GM19035 (cell line): ENCODE measurements at regions not wholly inside any gene's neighbourhood (a gene's known extent, or its start where the extent isn't known, plus 50 kb on each side); places are given as distances from the start of the nearest gene placed in this dataset.
"Not testable (repeated sequence)": the region's sequence is repeated elsewhere in the genome, so short reads cannot be mapped to it uniquely, and the experiment has no call there.

Experiments
- ATAC-seq: cut with Tn5 transposase; IDR thresholded peaks from one replicate; pipeline ENCODE4 v1.9.1; 2021; ENCODE audit not compliant: unreplicated experiment

DNA sequence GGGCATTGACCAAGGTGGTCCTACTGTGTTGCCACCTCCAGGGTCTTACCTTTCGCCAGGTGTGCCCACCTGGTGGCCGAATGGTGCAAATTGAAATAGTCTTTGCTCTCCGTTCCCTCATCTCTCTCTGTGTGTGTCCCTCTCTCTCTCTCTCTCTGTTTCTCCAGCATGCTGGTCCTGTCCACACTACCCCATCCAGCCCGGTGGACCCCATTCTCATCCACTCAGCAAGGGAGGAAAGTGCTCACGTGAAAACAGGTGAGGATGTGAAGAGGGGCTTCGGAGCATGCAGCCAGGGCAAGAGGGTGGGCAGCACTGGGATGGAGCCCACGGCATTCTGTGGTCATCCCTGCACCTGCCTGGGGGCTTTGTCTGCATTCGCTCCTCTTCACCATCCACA is 150.1 kb downstream of the CRLF2 start:
- ATAC-seq: no peak

DNA sequence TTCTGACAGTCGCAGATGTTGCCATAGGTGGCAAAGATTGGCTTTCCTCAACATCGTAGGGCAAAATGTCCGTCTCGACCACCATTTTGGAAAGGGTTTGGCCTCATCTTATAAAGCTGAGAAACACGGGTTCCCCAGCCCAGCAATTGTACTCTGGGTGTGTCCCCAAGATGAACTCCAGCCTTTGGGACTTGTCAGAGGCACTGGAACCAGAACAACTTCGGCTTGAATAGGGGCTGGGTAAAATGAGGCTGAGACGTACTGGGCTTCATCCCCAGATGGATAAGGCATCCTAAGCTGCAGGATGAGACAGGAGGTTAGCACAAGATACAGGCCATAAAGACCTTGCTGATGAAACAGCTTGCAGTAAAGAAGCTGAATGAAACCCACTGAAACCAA is 151.9 kb downstream of the CRLF2 start:
- ATAC-seq: no peak

DNA sequence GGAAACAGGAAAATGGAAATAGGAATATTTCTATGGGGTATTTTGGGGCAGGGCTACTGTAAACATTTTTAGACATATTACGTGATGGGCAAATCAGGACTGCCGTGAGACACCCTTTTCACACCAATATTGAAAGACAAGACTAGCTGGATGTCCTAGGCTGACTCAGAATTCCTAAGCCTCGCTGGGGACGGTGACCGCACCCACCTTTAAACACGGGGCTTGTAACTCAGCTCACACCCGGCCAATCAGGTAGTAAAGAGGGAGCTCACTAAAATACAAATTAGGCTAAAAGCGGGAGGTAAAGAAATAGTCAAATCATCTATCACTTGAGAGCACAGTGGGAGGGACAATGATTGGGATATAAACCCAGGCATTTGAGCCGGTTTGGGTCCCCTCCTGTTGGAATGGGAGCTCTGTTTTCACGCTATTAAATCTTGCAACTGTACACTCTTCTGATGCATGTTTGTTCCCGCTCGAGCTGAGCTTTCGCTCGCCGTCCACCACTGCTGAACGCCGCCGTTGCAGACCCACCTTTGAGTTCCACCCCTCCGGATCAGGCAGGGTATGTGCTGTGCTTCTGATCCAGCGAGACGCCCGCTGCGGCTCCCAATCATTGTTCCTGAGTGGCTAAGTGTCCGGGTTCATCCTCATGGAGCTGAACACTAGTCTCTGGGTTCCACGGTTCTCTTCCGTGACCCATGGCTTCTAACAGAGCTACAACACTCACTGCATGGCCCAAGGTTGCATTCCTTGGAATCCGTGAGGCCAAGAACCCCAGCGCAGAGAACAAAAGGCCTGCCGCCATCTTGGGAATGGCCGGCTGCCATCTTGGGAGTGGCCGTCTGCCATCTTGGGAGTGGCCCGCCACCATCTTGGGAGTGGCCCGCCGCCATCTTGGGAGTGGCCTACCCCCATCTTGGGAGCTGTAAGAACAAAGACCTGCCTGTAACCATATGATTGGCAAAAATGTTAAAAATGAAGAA is 152.6 kb downstream of the CRLF2 start:
- ATAC-seq: no peak

DNA sequence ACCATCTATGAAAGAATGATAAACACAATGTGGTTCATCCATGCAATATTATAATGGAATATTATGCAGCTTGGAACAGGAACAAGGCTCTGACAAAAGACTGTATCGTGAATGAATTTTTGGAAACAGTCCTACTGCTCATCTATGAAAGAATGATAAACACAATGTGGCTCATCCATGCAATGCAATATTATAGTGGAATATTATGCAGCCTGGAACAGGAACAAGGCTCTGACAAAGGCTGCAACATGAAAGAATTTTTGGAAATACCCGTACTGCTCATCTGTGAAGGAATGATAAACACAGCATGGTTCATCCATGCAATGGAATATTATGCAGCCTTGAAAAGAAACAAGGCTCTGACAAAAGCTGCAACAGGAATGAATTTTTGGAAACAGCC is 158.8 kb downstream of the CRLF2 start:
- ATAC-seq: not testable (repeated sequence)

DNA sequence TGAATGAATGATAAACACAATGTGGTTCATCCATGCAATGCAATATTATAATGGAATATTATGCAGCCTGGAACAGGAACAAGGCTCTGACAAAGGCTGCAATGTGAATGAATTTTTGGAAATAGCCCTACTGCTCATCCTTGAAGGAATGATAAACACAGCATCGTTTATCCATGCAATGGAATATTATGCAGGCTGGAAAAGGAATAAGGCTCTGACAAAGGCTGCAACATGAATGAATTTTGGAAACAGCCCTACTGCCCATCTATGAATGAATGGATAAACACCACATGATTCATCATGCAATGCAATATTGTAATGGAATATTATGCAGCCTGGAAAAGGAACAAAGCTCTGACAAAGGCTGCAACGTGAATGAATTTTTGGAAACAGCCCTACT is 159.4 kb downstream of the CRLF2 start:
- ATAC-seq: no peak

DNA sequence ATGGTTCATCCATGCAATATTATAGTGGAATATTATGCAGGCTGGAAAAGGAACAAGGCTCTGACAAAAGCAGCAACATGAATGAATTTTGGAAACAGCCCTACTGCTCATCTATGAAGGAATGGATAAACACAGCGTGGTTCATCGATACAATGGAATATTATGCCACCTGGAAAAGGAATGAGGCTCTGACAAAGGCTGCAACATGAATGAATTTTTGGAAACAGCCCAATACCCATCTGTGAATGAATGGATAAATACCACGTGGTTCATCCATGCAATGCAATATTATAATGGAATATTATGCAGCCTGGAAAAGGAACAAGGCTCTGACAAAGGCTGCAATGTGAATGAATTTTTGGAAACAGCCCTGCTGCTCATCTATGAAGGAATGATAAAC is 160.4 kb downstream of the CRLF2 start:
- no peak for ATAC-seq

DNA sequence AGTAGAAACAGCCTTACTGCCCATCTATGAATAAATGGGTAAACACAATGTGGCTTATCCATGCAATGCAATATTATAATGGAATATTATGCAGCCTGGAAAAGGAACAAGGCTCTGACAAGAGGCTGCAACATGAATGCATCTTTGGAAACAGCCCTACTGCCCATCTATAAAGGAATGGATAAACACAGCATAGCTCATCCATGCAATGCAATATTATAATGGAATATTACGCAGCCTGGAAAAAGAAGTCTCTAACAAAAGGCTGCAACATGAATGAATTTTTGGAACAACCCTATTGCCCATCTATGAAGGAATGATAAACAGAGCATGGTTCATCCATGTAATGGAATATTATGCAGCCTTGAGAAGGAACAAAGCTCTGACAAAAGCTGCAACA is 161.0 kb downstream of the CRLF2 start:
- no peak for ATAC-seq

DNA sequence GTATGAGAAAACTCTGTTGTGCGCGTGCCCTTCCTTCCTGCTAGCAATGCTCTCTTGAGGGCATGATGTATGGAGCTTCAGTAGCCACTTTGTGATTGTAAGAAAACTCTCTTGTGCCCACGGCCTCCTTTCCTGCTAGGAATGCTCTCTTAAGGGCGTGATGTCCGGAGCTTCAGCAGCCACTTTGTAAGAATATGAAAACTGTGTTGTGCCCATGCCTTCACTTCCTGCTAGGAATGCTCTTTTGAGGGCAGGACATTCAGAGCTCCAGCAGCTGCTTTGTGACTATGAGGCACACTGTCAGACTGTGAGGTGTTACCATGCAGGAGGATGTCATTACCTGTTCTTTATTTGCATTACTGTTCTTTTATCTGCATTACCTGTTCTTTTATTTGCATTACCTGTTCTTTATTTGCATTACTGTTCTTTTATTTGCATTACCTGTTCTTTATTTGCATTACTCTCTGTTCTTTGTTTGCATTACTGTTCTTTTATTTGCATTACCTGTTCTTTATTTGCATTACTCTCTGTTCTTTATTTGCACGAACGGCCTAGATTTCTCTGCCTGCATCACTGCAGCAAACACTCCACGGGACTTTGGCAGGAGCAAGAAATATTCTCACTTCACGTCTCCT is 166.7 kb downstream of the CRLF2 start:
- ATAC-seq: no peak

DNA sequence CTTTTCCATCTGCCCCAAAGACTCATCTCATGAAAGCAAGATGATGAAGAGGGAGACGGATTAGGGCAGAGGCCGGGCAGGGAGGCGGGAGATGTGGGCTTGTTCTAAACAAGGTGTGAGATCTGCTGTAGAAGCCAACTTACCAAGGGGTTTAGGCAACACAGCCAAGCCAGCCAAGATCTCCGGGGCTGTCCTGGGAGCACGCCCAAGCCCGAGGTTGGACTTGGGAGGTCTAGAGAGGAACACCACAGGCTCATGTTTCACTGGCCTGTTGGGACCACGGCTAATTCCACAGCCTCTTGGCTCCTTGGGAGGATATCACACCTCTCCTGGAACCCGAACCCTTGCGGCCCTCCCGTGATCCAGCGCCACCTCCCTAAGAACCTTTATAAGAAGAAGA is 171.4 kb downstream of the CRLF2 start:
- no peak for ATAC-seq

DNA sequence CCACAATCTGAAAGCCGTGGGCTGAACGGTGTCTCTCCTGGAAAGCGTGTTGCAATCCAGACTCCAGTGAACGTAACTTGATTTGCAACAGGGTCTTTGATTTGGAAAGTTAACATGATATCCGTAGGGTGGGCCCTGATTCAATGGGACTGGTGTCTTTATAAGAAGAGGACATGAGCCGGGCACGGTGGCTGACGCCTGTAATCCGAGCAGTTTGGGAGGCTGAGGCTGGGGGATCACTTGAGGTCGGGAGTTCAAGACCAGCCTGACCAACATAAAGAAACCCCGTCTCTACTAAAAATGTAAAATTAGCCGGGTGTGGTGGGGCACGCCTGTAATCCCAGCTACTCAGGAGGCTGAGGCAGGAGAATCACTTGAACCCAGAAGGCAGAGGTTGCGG is 176.5 kb downstream of the CRLF2 start:
- not testable (repeated sequence) for ATAC-seq

DNA sequence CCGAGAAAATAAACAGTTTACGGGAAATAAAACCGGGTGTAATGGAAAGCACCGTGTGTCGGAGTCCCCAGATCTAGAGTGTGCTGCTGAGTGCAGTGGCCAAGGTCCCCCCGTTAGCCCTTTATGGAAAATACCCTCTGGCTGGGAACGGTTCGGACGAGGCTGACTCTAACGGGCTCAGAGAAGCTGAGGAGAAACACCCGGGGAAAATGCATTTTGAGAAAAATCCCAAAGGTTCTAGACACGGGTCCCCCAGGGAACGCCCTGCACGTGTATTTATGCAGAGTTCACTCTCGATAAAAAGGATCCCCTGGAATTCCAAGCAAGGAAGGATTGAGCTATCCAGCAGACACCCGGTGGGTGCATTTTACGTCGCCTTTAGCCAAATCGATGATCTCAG is 177.2 kb downstream of the CRLF2 start:
- ATAC-seq: no peak

DNA sequence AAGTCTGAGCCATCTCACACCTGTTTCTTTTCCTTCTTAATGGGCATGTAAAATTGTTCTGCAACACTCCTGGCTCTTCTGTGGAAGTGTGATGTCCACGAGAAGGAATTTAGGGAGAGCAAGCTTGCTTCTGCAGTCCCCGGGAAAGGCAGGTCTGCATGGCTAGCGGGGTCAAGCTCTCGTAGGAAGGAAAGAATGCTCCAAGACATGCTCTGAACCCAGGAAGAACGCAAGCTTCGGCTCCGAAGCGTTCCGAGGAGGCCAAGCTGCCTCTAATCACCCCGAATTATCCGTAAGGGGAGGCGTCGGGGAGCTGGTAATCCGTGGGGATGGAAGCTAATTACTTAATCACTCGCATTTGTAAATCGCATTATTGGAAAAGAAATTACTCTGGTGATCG is 177.7 kb downstream of the CRLF2 start:
- no peak for ATAC-seq

DNA sequence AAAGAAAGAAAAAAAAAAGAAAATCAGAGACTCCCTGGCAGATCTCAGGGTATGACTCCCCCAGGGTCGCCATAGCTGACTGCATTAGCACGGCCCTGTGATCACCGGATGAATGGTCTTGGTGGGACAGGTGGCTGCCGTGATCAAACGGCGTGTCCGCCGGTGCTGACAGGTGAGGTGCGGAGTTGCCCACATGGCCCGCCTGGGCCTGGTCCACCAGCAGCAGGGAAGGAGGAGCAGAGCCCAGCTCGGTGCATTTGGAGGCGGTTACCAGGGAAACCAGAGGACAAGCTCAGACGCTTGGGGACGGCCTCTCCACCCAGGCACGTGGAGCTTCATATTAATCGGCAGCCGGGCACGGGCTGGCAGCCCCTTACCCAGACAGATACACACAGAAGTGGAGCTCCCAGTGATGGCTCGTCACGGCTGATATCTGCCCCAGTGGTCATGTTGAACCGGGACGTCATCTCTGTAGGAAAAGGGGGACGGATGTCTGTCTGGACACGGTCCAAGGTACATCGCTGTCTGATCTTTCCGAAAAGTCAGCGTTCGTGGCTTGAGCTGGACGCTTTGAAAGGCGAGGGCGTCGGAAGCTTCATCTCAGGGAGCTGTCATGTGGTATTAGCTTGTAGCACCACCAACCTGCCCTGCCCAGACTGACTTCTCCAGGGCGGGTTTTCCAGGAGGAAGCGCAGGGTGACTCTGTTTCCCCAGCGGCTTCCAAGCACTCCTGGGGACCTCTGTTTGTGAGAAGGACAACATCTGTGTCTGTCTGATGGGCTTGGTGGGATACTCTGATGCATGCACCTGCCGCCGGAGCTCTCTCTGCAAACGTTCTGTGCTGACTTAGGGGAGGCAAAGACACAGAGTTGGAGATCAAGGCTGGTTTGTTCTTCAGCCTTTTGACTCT is 180.7 kb downstream of the CRLF2 start:
- no peak for ATAC-seq

DNA sequence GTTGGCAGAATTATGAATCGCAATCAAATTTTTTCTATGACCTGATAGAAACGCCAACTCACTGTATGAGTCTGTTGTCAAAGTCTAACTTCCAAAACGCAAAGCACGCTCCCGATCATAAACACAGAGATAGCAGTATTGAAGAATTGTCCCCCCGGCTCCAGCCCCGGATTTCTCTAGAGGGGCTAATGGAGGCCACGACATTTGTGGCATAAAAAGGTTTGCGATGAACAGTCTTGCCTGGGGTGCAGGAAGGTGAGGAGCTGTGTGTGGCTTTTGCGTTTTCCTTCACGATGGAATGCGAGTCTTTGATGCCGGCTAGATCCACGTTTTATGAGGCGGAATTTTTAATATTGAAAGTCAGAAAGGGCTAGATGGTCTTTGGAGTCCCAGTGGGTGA is 183.0 kb downstream of the CRLF2 start:
- no peak for ATAC-seq

DNA sequence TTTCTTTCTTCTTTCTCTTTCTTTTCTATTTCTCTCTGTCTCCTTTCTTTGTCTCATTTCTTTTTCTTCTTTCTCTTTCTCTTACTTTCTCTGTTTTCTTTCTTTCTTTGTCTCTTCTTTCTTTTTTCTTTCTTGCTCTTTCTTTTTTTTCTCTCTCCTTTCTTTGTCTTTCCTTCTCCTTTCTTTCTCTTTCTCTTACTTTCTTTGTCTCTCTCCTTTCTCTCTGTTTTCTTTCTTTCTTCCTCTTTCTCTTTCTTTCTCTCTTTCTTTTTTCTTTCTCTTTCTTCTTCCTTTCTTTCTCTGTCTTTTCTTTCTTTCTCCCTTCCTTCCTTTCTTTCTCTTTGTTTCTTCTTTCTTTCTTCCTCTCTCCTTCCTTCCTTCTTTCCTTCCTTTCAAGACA is 184.8 kb downstream of the CRLF2 start:
- ATAC-seq: no peak

DNA sequence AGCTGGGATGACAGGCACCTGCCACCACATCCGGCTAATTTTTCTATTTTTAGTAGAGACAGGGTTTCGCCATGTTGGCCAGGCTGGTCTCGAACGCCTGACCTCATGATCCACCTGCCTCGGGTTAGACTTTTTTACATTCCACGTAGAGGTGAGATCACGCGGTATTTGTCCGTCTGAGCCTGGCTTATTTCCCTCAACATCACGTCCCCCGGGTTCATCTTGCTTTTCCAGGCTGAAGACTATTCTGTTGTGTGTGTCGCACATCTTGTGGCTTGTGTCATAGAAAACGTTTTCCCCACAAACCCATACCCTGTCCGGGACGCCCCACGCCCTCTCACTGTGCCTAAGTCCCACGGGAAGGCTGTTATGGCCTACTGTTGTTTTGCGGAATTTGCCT is 185.3 kb downstream of the CRLF2 start:
- ATAC-seq: no peak

DNA sequence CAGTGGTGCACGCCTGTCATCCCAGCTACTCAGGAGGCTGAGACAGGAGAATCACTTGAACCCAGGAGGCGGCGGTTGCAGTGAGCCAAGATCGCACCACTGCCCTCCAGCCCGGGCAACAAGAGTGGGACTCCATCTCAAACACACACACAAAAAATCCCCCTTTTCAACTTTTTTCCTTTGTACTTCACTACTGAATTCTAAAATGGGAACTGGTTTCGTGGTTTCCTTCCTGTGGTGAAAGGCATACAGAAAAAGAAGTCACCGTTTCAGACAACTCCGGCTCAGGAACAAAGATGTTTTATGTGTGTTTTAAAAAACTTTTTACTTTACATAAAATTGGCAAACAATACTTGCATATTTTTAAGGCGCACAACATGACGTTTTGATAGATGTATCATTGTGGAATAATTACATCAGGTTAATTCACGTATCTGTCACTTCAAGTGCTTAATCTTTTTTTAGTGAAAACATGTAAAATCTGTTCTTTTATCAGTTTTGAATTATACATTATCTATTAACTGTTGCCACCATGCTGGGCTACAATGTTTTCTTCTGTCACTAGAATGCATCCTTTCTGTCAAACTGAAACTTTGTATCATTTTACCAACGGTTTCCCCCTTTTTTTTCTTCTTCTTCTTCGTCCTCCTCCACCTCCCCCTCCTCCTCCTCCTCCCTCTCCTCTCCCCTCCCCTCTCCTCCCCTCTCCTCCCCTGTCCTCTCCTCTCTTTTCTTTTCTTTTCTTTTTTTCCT is 186.0 kb downstream of the CRLF2 start:
- no peak for ATAC-seq

DNA sequence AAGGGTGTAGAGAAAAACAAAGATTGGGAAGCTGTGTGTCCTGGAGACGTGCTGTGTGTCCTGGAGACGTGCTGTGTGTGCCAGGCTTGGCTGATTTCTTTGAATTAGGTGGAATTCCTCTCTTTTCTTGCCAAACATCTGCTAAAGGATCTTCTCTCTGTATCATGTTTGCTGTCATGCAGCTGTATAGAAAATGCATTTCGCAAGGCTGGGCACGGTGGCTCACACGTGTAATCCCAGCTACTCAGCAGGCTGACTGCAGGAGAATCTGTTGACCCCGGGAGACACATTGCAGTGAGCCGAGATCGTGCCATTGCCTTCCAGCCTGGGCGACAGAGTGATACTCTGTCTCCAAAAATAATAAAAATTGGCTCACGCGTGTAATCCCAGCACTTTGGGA is 187.0 kb downstream of the CRLF2 start:
- ATAC-seq: no peak

DNA sequence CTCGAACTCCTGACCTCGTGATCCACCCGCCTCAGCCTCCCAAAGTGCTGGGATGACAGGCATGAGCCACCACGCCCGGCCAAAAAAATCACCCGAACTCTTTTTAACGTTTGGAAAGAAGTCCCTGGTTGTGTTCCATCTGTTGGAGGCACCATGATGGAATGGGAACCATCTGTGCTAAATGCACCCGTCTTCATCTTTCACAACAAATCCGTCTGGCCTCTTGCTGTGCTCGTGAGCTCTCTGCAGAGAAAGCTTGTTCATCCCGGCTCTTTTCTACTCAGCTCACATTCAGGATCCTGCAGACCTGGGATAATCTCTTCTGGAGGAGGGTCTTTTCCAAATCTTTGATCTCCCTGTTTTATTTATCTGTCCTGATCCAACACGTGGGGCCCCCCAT is 188.8 kb downstream of the CRLF2 start:
- ATAC-seq: no peak

DNA sequence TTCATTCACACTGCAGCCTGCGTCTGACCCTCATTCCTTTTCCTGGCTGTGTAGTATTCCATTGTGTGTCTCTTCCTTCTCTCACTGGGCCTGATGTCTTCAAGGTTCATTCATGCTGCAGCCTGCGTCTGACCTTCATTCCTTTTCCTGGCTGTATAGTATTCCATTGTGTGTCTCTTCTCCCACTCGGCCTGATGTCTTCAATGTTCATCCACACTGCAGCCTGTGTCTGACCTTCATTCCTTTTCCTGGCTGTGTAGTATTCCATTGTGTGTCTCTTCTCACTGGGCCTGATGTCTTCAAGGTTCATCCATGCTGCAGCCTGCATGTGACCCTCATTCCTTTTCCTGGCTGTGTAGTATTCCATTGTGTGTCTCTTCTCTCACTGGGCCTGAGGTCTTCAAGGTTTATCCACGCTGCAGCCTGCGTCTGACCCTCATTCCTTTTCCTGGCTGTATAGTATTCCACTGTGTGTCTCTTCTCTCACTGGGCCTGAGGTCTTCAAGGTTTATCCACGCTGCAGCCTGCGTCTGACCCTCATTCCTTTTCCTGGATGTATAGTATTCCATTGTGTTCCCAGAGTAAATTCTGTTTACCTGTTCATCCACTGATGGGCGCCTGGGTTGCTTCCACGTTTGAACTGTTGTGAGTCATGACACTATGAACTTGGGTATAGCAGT is 191.0 kb downstream of the CRLF2 start:
- ATAC-seq: not testable (repeated sequence)
